ENCODE measurements at regions not wholly inside any gene's neighbourhood (a gene's known extent, or its start where the extent isn't known, plus 50 kb on each side); places are given as distances from the start of the nearest gene placed in this dataset.

- H3K9me3 ChIP-seq (replicated peaks; ENCODE audit: control insufficient read depth, insufficient read depth, low read depth, low read length): no peaks in the 10 kb centered on the region
- no peak overlapping the region for H3K4me3 ChIP-seq
- H3K27ac ChIP-seq (ENCODE audit: extremely low read depth, low read depth, low read length): no peak overlapping the region
- no peaks in the 10 kb centered on the region for H4K20me1 ChIP-seq (replicated peaks; ENCODE audit: control insufficient read depth, insufficient read depth, low read length)
- BruUV-seq (replicated peaks): no TSS peak
- TF ChIP-seq ZNF224 (CRISPR knock-in tag; IDR thresholded peaks at IDR 0.05) (no peak), ZFP30 (CRISPR knock-in tag; IDR thresholded peaks at IDR 0.05; ENCODE audit: borderline replicate concordance) (no peak), ZNF766 (CRISPR knock-in tag; conservative IDR thresholded peaks at IDR 0.05) (no peak), ZFPM2 (CRISPR knock-in tag; IDR thresholded peaks at IDR 0.05) (no peak), SIRT6 (IDR thresholded peaks at IDR 0.05; ENCODE audit: low read depth, low read length) (no peak), RBFOX2 (IDR thresholded peaks at IDR 0.05; ENCODE audit: low read depth, low read length) (no peak), MEF2D (tag; conservative IDR thresholded peaks at IDR 0.05; ENCODE audit: low read depth) (no peak), TEAD4 (IDR thresholded peaks at IDR 0.05; ENCODE audit: low read length) (no peak), TEAD4 (CRISPR knock-in tag; IDR thresholded peaks at IDR 0.05; ENCODE audit: borderline replicate concordance) (no peak), ELF4 (CRISPR knock-in tag; IDR thresholded peaks at IDR 0.05) (no peak), ARID1B (IDR thresholded peaks at IDR 0.05) (no peak), MCM2 (IDR thresholded peaks at IDR 0.05; ENCODE audit: low read depth) (no peak)
- no peaks in the 10 kb centered on the region for H3K9me1 ChIP-seq (ENCODE audit: control insufficient read depth, insufficient read depth, low read length)
- in situ Hi-C loops (cut with MboI): no loop called here
- FAIRE-seq (no peak), ATAC-seq (no peak), DNase-seq (ENCODE audit: extremely low read depth in 1 of 4, low spot score in 3 of 4) (no peak)
- no peaks in the 10 kb centered on the region for H3K79me2 ChIP-seq (ENCODE audit: control insufficient read depth, insufficient read depth, low read length)
- intact Hi-C loops (cut with micrococcal nuclease): no loop called here
- no peaks in the 10 kb centered on the region for H3K27me3 ChIP-seq (ENCODE audit: control insufficient read depth in 2 of 2, insufficient read depth in 2 of 2, low read length in 2 of 2)
- no peaks in the 10 kb centered on the region for H3K36me3 ChIP-seq (ENCODE audit: control insufficient read depth, insufficient read depth, low read length)
- H3K9ac ChIP-seq (ENCODE audit: insufficient read depth in 1 of 2, low read depth in 2 of 2, low read length in 2 of 2): no peak overlapping the region
- no peak overlapping the region for H3K4me2 ChIP-seq (ENCODE audit: insufficient read depth, low read length)
- WGBS (ENCODE audit: insufficient coverage, low coverage, missing lambda C conversion rate): 0% methylated on average over 3 of the region's 3 CpGs
- CTCF ChIA-PET (ENCODE audit: low intra/inter-chr PET ratio): no interaction called here
- POLR2A ChIA-PET: no interaction called here
- H3K4me1 ChIP-seq (replicated peaks in 1 of 2; ENCODE audit: control insufficient read depth in 2 of 2, insufficient read depth in 2 of 2, low read length in 2 of 2): no peaks in the 10 kb centered on the region
- no peak overlapping the region for H2AFZ ChIP-seq (ENCODE audit: low read depth, low read length)
These were observed 188.7 kb downstream of the GIPC2 start for GRCh38 chr1:78234496-78234895.

All from K562 (cell line).